Adrenal gland (tissue), 9 donors: ENCODE measurements at regions not wholly inside any gene's neighbourhood (a gene's known extent, or its start where the extent isn't known, plus 50 kb on each side); places are given as distances from the start of the nearest gene placed in this dataset.
A peak's percentile ranks its signal among the peaks of the same experiment; 100 is the strongest.

Experiments used
- DNase-seq, 7 donors: peaks; one replicate each; pipeline ENCODE4 v3.0.0-alpha.2; 2019 to 2020
- H3K27ac ChIP-seq, 5 donors: fragments of 200-600 bp; sonication (generic) in 4 of 5; 1 replicate in 3 of 5; 2 replicates in 2 of 5; pipeline versions ENCODE4 v1.5.1 to v1.8.0; 2016 to 2020; ENCODE audit warnings: mild to moderate bottlenecking in 1 of 5
- H3K27me3 ChIP-seq: fragments of 200-600 bp; 2 replicates; pipeline ENCODE4 v1.8.0; 2021
- H3K36me3 ChIP-seq, 2 donors: fragments of 200-600 bp; replicated peaks in 1 of 2; 1 replicate in 1 of 2; 2 replicates in 1 of 2; pipeline versions ENCODE4 v1.5.1 to v1.8.0; 2018 to 2022
- H3K4me1 ChIP-seq, 2 donors: fragments of 200-600 bp; replicated peaks in 1 of 2; 1 replicate in 1 of 2; 2 replicates in 1 of 2; pipeline versions ENCODE4 v1.5.1 to v1.8.0; 2018 to 2021
- H3K4me3 ChIP-seq, 4 donors: fragments of 200-600 bp; sonication (generic) in 3 of 4; one replicate each; pipeline ENCODE4 v1.5.1; 2016 to 2018
- H3K9me3 ChIP-seq, 3 donors: fragments of 200-600 bp; sonication (generic) in 1 of 3; replicated peaks in 1 of 3; 1 replicate in 2 of 3; 2 replicates in 1 of 3; pipeline versions ENCODE4 v1.5.1 to v1.8.0; 2016 to 2021
- POLR2A ChIP-seq, 2 donors: fragments of 450-650 bp; IDR thresholded peaks; one replicate each; pipeline ENCODE4 v1.6.1; 2017; ENCODE audit warnings: antibody characterized with exemption in 2 of 2, mild to moderate bottlenecking in 2 of 2, moderate library complexity in 1 of 2
- WGBS, 4 donors: extraction: QIAGEN DNeasy Blood & Tissue Kit in 2 of 4; methylation state at CpG; one replicate each; pipeline versions ENCODE4 v1.1.5 to v1.1.7; 2013 to 2017; 5-methylcytosine and 5-hydroxymethylcytosine counted together
- intact Hi-C, 2 donors: fragments of 100-400 bp; cut with DNase I; formaldehyde crosslinking; loops; one replicate each; pipeline versions ENCODE4 v1.14.1 to v1.15.0; 2022 to 2023
- TF ChIP-seq, protein P1 (sequence below), 6 experiments: fragments of 450-650 bp in 4 of 6; fragments of 200-600 bp in 2 of 6; sonication (generic) in 1 of 6; IDR thresholded peaks; 1 replicate in 5 of 6; 2 replicates in 1 of 6; pipeline versions ENCODE4 v1.5.1 to v1.8.0; 2016 to 2021; ENCODE audit warnings: antibody characterized with exemption in 6 of 6, mild to moderate bottlenecking in 2 of 6, moderate library complexity in 1 of 6
- donor health status: healthy with polysubstance abuse.
- donor health status: Bipolar disorder and iron deficiency.
- donor health status: DM: yes; HTN: yes; CAD: no.
- donor health status: DM: no; HTN: no; CAD: no.
- donor health status: DM: no; HTN: no; CAD: no.

DNA sequence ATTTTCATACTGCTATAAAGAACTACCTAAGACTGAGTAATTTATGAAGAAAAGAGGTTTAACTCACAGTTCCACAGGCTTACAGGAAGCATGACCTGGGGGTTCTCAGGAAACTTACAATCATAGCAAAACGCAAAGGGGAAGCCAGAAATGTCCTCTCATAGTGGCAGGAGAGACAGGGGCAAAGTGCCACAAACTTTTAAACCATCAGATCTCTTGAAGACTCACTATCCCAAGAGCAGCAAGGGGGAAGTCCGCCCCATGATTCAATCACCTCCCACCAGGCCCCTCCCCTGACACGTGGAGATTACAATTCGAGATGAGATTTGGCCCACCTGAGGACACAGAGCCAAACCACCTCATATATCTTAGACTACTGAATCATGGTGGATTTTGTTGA lies 198.7 kb downstream of the KCTD12 start:
- Histone ChIP-seq H3K9me3 (no peaks in the 10 kb centered on the region), H3K4me1 (peaks cover 0 to 7% of the 10 kb centered on the region in 2 donors), H3K4me3 (no peak overlapping the region), H3K27ac (no peak overlapping the region), H3K36me3 (no peaks in the 10 kb centered on the region), H3K27me3 (no peaks in the 10 kb centered on the region)
- 69 to 83% (median 75%) methylated on average over 4 of the region's 4 CpGs for WGBS, 4 donors
- peak in 1 of 7 donors; percentile 7 for DNase-seq
- TF ChIP-seq, protein P1, sequence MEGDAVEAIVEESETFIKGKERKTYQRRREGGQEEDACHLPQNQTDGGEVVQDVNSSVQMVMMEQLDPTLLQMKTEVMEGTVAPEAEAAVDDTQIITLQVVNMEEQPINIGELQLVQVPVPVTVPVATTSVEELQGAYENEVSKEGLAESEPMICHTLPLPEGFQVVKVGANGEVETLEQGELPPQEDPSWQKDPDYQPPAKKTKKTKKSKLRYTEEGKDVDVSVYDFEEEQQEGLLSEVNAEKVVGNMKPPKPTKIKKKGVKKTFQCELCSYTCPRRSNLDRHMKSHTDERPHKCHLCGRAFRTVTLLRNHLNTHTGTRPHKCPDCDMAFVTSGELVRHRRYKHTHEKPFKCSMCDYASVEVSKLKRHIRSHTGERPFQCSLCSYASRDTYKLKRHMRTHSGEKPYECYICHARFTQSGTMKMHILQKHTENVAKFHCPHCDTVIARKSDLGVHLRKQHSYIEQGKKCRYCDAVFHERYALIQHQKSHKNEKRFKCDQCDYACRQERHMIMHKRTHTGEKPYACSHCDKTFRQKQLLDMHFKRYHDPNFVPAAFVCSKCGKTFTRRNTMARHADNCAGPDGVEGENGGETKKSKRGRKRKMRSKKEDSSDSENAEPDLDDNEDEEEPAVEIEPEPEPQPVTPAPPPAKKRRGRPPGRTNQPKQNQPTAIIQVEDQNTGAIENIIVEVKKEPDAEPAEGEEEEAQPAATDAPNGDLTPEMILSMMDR (IDR thresholded peaks at IDR 0.05), result no peak
- TF ChIP-seq POLR2A (IDR thresholded peaks at IDR 0.05), result no peak
- intact Hi-C loops, result no loop called here

DNA sequence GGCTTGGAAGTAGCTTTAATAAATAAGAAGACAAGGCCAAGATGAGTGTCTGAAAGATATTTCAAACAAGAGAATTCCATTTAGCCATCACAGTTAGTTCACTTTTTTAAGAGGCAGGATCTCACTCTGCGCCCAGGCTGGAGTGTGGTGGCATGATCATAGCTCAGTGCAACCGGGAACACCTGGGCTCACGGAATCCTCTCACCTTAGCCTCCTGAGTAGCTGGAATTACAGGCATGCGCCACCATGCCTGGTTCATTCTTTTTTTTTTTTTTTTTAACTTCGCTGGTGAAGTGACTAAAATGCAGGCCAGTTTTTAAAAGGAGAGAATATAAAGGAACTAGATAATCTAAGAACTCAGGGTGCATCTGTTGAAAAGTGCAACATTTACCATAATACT lies 200.3 kb downstream of the KCTD12 start:
- TF ChIP-seq, protein P1 (IDR thresholded peaks at IDR 0.05), result no peak
- no peak for TF ChIP-seq POLR2A (IDR thresholded peaks at IDR 0.05)
- 92 to 96% (median 95%) methylated on average over 5 of the region's 5 CpGs for WGBS, 4 donors
- H3K27ac ChIP-seq, result no peak overlapping the region

DNA sequence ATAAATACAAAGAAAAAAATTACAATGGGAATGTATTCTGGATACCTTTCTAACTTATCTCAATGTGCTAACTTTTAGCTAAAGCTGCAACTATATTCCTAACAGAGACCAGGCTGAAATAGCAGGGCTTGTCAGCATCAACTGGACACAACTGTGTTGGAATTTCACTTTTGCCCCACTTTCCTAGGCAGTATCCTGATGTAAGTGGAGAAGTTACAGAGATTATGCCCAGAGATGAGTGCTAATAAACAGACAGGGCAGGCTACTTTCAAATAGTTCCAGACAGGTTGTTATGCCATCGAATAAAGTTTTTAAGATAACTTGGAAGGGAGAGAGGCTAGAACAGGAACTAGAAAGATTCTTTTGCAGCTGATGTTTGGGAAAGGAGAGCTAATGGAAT lies 201.9 kb downstream of the KCTD12 start:
- Histone ChIP-seq H3K36me3 (no peaks in the 10 kb centered on the region), H3K4me3 (no peak overlapping the region), H3K27ac (no peak overlapping the region), H3K9me3 (no peaks in the 10 kb centered on the region), H3K4me1 (peaks cover 0 to 7% of the 10 kb centered on the region in 2 donors), H3K27me3 (no peaks in the 10 kb centered on the region)
- 49 to 71% (median 64%) methylated on average over 1 of the region's 1 CpG for WGBS, 4 donors
- intact Hi-C loops, result no loop called here
- no peak for TF ChIP-seq POLR2A (IDR thresholded peaks at IDR 0.05)
- TF ChIP-seq, protein P1 (IDR thresholded peaks at IDR 0.05), result no peak
- no peak for DNase-seq

More for the DNA sequence above, 200.3 kb downstream of the KCTD12 start:
- no peak for DNase-seq
- Histone ChIP-seq H3K4me3 (no peak overlapping the region), H3K9me3 (no peaks in the 10 kb centered on the region), H3K4me1 (peaks cover 0 to 7% of the 10 kb centered on the region in 2 donors), H3K36me3 (no peaks in the 10 kb centered on the region), H3K27me3 (no peaks in the 10 kb centered on the region)
- intact Hi-C loops, result no loop called here

DNA sequence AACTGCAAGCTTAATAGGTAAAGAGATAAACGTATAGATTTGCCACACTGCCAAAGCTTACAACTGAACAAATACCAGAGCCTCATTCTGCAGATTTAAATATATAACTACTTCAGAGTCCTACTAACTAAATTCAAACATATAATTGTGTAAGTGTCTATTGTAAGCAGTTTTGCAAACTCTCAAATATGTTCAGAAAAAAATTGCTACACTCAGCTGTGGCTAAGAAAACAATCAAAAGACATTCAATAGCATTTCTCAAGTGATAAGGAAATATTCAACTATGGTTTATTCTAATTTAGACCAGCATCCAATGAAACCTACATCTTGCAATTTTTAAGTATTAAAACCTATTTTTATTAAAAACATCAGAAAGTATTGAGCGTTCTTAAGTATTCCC lies 202.4 kb downstream of the KCTD12 start:
- Histone ChIP-seq H3K4me3 (no peak overlapping the region), H3K27ac (no peak overlapping the region), H3K36me3 (no peaks in the 10 kb centered on the region), H3K27me3 (no peaks in the 10 kb centered on the region), H3K4me1 (peaks cover 0 to 7% of the 10 kb centered on the region in 2 donors), H3K9me3 (no peaks in the 10 kb centered on the region)
- intact Hi-C loops, result no loop called here
- DNase-seq, result no peak
- TF ChIP-seq POLR2A (IDR thresholded peaks at IDR 0.05), result no peak
- TF ChIP-seq, protein P1 (IDR thresholded peaks at IDR 0.05), result no peak
- 72 to 82% (median 76%) methylated on average over 2 of the region's 2 CpGs for WGBS, 4 donors
